ENCODE measurements at regions not wholly inside any gene's neighbourhood (a gene's known extent, or its start where the extent isn't known, plus 50 kb on each side); places are given as distances from the start of the nearest gene placed in this dataset.

DNA sequence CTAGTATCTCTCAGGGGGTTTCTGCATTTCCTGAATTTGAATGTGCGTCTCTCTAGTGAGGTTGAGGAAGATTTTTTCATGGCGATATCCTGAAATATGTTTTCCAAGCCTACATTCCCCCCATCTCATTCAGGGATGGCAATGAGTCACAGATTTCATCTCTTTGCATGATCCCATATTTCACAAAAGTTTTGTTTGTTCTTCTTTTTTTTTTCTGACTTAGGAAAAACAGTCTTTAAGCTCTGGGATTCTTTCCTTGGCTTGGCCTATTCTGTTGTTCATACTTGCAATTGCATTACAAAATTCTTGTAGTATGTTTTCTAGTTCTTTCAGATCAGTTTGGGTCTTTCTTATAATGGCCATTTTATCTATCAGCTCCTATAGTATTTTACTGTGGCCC, 136.5 kb downstream of the DSEL start:
- DNase-seq = no peak

DNA sequence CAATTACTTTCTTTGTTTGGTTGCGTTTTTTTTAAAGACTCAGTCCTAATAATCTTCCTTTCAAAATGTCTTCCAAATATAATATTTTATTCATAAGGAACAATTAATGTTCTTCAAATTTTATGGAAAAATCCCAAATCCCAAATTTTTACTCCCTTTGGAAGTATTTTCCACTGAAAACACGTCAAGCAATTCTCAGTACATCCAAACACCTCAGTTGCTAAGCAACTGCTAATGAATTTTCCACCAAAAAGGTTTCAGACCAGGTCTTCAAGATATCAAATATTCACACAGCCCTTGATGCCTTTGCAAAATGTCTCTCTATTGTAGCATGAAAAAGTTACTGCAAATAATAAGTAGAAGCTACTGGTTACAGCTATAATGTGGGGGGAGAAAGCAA, 140.1 kb downstream of the DSEL start:
- DNase-seq = no peak

- no peak for DNase-seq
Measured at GRCh38 chr18:67373636-67374035, 142.9 kb downstream of the DSEL start.

- DNase-seq = no peak
Measured at GRCh38 chr18:67367540-67367939, 149.0 kb downstream of the DSEL start.

DNA sequence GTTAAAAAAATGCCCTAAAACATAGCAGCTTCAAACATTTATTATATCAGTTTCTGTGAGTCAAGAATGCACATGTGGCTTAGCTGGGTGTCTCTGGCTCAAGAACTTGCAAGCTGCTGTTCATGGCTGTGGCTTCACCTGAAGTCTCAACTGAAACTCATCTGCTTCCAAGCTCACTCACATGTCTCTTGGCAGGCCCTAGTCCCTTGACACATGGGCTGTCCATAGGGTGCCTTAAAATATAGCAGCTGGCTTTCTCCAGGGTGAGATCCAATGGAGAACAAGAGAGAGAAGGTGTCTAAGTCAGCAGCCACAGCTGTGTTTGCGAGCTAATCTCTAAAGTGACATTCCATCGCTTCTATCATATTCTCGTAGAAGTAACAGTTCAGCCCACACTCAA, 152.8 kb downstream of the DSEL start:
- no peak for DNase-seq

DNA sequence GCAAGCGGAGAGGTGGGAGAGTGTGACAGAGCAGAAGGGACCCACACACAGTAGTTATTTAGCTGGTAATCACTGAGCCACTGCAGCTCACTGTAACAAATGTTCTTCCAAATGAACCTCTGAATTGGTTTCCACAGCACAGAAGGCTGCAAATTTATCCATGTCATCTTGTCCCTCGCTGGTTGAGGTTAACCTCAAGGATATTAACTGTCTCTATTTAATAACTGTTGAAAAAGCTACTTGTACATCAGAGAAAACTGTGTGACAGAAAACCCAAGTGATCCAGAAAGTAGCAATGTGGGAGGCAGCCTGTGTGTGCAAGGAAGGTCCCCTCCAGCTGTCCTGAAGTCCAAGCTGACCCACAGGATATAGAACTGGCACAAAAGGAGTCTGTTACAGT, 153.6 kb downstream of the DSEL start:
- no peak for DNase-seq

- DNase-seq = no peak
Measured at GRCh38 chr18:67359873-67360838, 156.4 kb downstream of the DSEL start.

DNA sequence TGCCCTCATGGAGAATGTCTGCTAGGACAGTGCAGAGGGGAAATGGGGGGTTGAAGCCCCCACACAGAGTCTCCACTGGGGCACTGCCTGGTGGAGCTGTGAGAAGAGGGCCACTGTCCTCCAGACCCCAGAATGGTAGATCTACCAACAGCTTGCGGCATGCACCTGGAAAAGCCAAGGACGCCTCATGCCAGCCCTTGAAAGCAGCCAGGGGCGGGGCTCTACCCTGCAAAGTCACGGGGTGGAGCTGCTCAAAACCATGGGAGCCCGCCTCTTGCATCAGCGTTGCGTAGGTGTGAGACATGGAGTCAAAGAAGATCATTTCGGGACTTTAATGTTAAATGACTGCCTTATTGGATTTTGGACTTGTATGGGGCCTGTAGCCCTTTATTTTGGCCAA, 157.6 kb downstream of the DSEL start:
- DNase-seq = no peak

DNA sequence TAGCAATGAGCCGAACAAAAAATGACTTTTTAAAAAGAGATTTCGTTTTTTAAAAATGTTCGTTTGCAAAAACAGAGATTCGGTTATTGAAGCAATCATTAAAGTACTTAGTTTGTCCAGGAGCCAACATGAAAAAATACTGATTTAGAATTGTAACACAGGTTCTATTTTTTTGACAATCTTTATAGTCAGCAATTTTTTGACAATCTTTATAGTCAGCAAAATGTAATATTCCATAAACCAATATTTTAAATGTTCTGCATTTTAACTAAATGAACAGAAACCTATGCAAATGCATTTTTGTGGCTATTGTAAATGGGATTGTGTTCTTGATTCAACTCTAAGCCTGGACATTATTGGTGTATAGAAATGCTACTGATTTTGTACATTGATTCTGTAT, 161.8 kb downstream of the DSEL start:
- no peak for DNase-seq

DNA sequence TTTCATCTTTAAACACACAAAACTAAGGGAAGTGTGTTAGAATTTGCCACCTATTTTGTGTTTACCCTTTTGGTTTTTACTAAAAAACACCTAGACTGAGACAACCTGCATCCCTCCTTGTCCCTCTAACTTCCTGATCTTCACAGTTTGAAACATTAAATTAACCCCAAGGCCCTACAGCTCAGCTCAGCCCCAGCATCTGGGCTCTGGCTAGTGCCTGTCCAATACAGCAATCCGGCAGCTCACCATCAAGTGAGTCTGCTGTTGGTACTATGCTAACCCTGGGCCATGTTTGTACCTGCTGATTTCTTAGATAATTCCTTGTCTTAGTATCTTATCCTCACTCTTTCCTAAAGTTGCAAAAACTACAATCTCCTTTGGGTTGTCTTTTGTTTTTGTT, 162.4 kb downstream of the DSEL start:
- DNase-seq = no peak

DNA sequence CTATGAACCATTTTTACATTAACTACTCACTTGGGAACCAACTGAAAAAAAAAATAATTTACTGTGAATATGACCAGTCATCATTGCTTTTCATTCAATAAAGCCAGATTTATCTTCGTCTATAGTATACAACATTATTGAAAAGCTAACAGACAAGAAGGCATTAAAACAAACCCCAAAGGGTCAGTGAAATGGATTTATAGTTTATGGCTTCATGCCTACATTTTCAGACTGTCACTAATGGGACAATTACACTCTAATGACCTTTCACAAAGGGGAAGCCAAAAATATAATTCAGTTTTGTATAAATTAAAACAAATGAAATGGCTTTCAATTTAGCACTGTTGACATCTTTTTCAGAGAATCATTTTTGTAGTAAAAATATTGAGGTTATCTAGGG, 169.1 kb downstream of the DSEL start:
- DNase-seq = no peak

DNA sequence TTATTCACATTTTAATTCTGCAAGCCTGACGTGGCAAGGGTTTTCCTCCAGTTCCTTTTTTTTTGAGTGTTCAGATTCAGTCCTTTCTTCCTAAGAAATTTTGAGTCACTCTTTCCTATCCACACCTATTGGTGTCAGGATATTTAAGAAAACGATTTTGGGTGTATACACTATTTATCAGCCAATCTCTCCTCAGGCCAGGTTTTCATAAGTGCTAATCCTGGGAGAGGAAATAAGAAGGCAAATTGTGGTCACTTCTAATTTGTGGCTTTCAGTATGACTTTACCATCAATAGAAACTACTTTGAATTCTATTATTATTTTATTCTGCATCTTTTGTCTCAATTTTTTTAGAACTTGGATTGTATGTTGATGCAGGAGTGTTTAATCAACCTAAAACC, 174.4 kb downstream of the DSEL start:
- DNase-seq = no peak

GRCh38 chr18:67337696-67338095, 178.8 kb downstream of the DSEL start:
- no peak for DNase-seq

- DNase-seq = no peak
Measured at GRCh38 chr18:67331857-67332256, 184.7 kb downstream of the DSEL start.

DNA sequence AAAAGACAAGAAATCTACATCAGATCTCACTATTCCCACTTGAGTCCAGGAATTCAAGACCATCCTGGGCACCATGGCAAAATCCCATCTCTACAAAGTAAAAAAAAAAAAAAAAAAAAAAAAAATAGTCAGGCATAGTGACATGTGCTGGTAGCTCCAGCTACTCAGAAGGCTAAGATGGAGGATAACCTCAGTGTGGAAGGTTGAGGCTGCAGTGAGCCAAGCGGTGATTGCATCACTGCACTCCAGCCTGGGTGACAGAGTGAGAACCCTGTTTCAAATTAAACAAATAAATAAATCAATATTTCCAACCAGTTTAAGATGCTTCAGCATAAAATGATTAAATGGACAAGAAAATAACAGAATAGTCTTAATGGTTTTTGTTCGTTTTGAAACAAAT, 197.4 kb downstream of the DSEL start:
- no peak for DNase-seq

- no peak for DNase-seq
Measured at GRCh38 chr18:67318651-67319050, 197.9 kb downstream of the DSEL start.

DNA sequence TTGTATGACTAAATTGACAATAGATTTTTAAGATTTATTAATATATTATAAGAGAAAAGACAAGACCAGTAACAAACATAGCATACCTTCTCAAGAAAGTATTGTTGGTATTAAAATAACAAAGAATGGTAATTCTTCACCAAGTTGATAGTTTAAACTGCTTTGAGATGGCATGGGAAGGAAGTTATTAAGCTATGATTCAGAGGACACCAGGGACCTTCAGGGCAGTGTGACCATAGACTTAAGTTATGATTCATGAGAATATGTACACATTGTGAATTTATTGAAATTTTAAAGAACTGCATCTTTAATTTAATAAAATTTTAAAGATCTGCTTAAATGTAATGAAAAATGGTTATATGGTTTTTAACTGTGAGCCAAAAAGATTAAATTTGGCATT, 205.7 kb downstream of the DSEL start:
- no peak for DNase-seq

GRCh38 chr18:67308819-67309218, 207.7 kb downstream of the DSEL start:
- DNase-seq = no peak

GRCh38 chr18:67305466-67305865, 211.1 kb downstream of the DSEL start:
- DNase-seq = no peak

- DNase-seq = no peak
Measured at GRCh38 chr18:67302043-67302442, 214.5 kb downstream of the DSEL start.

DNA sequence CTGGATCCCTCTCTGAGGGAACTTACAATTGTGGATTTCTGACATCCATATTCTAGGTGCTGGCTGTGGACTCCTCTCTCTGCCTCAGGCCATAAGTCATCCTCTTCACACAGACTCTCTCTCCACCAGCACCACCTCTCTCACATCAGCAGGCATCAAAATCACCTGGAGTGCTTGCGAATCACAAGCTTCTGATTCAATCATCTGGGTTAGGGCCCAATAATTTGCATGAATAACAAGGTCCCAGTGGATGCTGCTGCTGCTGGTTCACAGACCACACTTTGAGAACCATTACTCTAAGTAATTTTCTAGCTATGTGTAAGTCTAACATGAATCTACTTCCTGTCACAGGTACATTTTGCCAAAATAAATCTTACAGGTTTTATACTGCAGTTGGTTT, 214.9 kb downstream of the DSEL start:
- DNase-seq = no peak

DNA sequence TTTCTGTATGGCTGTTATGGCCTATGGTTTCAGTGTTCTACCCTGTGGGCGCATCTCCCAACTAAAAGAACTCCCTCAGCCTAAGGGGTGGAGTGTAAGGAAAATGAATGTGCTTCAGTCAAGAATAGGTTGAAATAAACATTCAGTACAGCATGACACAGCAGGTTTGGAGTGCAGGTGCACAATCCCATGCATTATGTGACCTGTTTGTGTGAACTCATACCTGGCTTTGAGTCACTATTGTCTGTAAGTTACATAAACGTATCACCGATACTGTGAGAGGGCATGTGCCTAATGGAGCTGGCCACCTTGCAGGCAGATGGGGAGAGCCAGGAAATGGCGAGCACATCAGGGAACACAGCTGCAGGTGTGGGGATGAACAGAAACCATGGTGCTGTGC, 216.0 kb downstream of the DSEL start:
- no peak for DNase-seq

GRCh38 chr18:67292814-67293213, 223.7 kb downstream of the DSEL start:
- no peak for DNase-seq

GRCh38 chr18:67290421-67290820, 226.1 kb downstream of the DSEL start:
- DNase-seq = no peak

GRCh38 chr18:67285583-67285982, 230.9 kb downstream of the DSEL start:
- DNase-seq = no peak
